ENCODE measurements at regions not wholly inside any gene's neighbourhood (a gene's known extent, or its start where the extent isn't known, plus 50 kb on each side); places are given as distances from the start of the nearest gene placed in this dataset.

GRCh38 chr16:82282662-82283061, 112.6 kb upstream of the MPHOSPH6 start:
- TF ChIP-seq CTCF (IDR thresholded peaks at IDR 0.05) (no peak), EZH2phosphoT487 (IDR thresholded peaks at IDR 0.05) (no peak)

Measured in neural progenitor cell (in vitro differentiated cells).